OCI-LY3 (cell line): ENCODE measurements at regions not wholly inside any gene's neighbourhood (a gene's known extent, or its start where the extent isn't known, plus 50 kb on each side); places are given as distances from the start of the nearest gene placed in this dataset.

ENCODE experiments used
- EZH2phosphoT487 ChIP-seq: fragments of 200-600 bp; shearing (Covaris generic); IDR thresholded peaks from 2 replicates; pipeline ENCODE4 v1.6.1; 2018; ENCODE audit warnings: antibody characterized with exemption, mixed run types, low read depth
- TF ChIP-seq, protein P1 (sequence below): fragments of 200-600, 300-600 bp; sonication (generic); IDR thresholded peaks from 2 replicates; pipeline ENCODE4 v1.5.1; 2014; ENCODE audit warnings: antibody characterized with exemption, low read length, low read depth

DNA sequence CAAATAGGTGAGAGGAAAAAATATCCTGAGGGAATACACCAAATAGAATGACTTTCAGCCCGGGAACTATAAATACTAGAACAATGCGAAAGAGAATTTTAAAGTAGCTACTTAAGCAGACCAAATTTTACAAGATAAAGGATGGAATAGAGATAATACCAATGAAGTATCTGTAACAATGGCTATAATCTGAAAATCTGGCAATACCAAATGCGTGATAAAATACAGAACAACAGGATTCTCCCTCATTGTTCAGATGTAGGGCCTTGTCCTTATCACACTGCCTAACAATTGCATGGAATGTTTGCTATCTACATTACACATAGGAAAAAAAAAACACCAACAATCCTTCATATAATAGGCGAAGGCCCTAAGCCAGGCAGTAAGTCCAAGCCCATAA lies 815.4 kb upstream of the MDGA2 start:
- TF ChIP-seq, protein P1, sequence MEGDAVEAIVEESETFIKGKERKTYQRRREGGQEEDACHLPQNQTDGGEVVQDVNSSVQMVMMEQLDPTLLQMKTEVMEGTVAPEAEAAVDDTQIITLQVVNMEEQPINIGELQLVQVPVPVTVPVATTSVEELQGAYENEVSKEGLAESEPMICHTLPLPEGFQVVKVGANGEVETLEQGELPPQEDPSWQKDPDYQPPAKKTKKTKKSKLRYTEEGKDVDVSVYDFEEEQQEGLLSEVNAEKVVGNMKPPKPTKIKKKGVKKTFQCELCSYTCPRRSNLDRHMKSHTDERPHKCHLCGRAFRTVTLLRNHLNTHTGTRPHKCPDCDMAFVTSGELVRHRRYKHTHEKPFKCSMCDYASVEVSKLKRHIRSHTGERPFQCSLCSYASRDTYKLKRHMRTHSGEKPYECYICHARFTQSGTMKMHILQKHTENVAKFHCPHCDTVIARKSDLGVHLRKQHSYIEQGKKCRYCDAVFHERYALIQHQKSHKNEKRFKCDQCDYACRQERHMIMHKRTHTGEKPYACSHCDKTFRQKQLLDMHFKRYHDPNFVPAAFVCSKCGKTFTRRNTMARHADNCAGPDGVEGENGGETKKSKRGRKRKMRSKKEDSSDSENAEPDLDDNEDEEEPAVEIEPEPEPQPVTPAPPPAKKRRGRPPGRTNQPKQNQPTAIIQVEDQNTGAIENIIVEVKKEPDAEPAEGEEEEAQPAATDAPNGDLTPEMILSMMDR: no peak
- no peak for TF ChIP-seq EZH2phosphoT487
